Liver (tissue), 8 donors: ENCODE measurements at regions not wholly inside any gene's neighbourhood (a gene's known extent, or its start where the extent isn't known, plus 50 kb on each side); places are given as distances from the start of the nearest gene placed in this dataset.

Experiments
- DNase-seq: peaks from one replicate; pipeline ENCODE4 v3.0.0-alpha.2; 2017; ENCODE audit warnings: low spot score
- H3K27ac ChIP-seq, 2 donors: one replicate each; pipeline ENCODE4 v1.7.0; 2013; ENCODE audit warnings: inconsistent platforms in 2 of 2, low read length in 2 of 2, control low read depth in 1 of 2, low read depth in 1 of 2, mild to moderate bottlenecking in 1 of 2
- H3K27me3 ChIP-seq, 4 donors: one replicate each; pipeline versions ENCODE4 v1.6.1 to v1.7.0; 2013; ENCODE audit warnings: low read length in 3 of 4, inconsistent platforms in 1 of 4, mild to moderate bottlenecking in 1 of 4, moderate library complexity in 1 of 4; ENCODE audit not compliant: control insufficient read depth in 4 of 4, insufficient read depth in 4 of 4
- H3K36me3 ChIP-seq, 4 donors: one replicate each; pipeline versions ENCODE4 v1.6.1 to v1.7.0; 2013; ENCODE audit warnings: low read length in 3 of 4, mild to moderate bottlenecking in 3 of 4, low read depth in 1 of 4, moderate library complexity in 1 of 4; ENCODE audit not compliant: control insufficient read depth in 4 of 4, insufficient read depth in 3 of 4
- H3K4me1 ChIP-seq, 4 donors: one replicate each; pipeline versions ENCODE4 v1.6.1 to v1.7.0; 2013; ENCODE audit warnings: low read length in 3 of 4, mild to moderate bottlenecking in 3 of 4, moderate library complexity in 1 of 4; ENCODE audit not compliant: control insufficient read depth in 4 of 4, insufficient read depth in 4 of 4
- H3K4me3 ChIP-seq, 3 donors: one replicate each; pipeline versions ENCODE4 v1.6.1 to v1.7.0; 2013; ENCODE audit warnings: low read length in 3 of 3, control low read depth in 1 of 3, low read depth in 1 of 3, mild to moderate bottlenecking in 1 of 3
- H3K9ac ChIP-seq, 2 donors: one replicate each; pipeline ENCODE4 v1.7.0; 2013; ENCODE audit warnings: low read length in 2 of 2, mild to moderate bottlenecking in 2 of 2, moderate library complexity in 2 of 2, control low read depth in 1 of 2, low read depth in 1 of 2
- H3K9me3 ChIP-seq, 4 donors: one replicate each; pipeline versions ENCODE4 v1.6.1 to v1.7.0; 2013; ENCODE audit warnings: low read length in 3 of 4; ENCODE audit not compliant: control insufficient read depth in 4 of 4
- ATF3 ChIP-seq: IDR thresholded peaks from 2 replicates; pipeline ENCODE4 v1.6.1; 2016; ENCODE audit warnings: antibody characterized with exemption
- CTCF ChIP-seq: fragments of 150-350 bp; IDR thresholded peaks from 2 replicates; pipeline ENCODE4 v1.5.1; 2017; ENCODE audit warnings: improper control_type of control experiment, low read depth, low read length; ENCODE audit not compliant: missing input control
- EGR1 ChIP-seq, 2 donors: IDR thresholded peaks; 2 replicates each; pipeline ENCODE4 v1.6.1; 2016 to 2018; ENCODE audit warnings: antibody characterized with exemption in 2 of 2, low read depth in 2 of 2
- FOXA1 ChIP-seq: IDR thresholded peaks from 2 replicates; pipeline ENCODE4 v1.6.1; 2016; ENCODE audit warnings: antibody characterized with exemption
- FOXA2 ChIP-seq: IDR thresholded peaks from 2 replicates; pipeline ENCODE4 v1.6.1; 2016; ENCODE audit warnings: antibody characterized with exemption
- HNF4A ChIP-seq, 2 donors: conservative IDR thresholded peaks; 2 replicates each; pipeline ENCODE4 v1.6.1; 2016; ENCODE audit warnings: antibody characterized with exemption in 2 of 2, mild to moderate bottlenecking in 2 of 2
- HNF4G ChIP-seq: IDR thresholded peaks from 2 replicates; pipeline ENCODE4 v1.6.1; 2016; ENCODE audit warnings: antibody characterized with exemption
- JUND ChIP-seq, 2 donors: IDR thresholded peaks; 2 replicates each; pipeline ENCODE4 v1.6.1; 2016; ENCODE audit warnings: antibody characterized with exemption in 2 of 2
- MAX ChIP-seq: IDR thresholded peaks from 2 replicates; pipeline ENCODE4 v1.6.1; 2016; ENCODE audit warnings: antibody characterized with exemption
- NR2F2 ChIP-seq: IDR thresholded peaks from 2 replicates; pipeline ENCODE4 v1.6.1; 2016; ENCODE audit warnings: antibody characterized with exemption
- RAD21 ChIP-seq, 2 donors: IDR thresholded peaks; 2 replicates each; pipeline ENCODE4 v1.6.1; 2016; ENCODE audit warnings: antibody characterized with exemption in 2 of 2, mild to moderate bottlenecking in 2 of 2
- REST ChIP-seq: IDR thresholded peaks from 2 replicates; pipeline ENCODE4 v1.6.1; 2016; ENCODE audit warnings: antibody characterized with exemption, mild to moderate bottlenecking
- RXRA ChIP-seq, 2 donors: IDR thresholded peaks; 2 replicates each; pipeline ENCODE4 v1.6.1; 2017 to 2018; ENCODE audit warnings: antibody characterized with exemption in 2 of 2, mild to moderate bottlenecking in 1 of 2
- SP1 ChIP-seq: IDR thresholded peaks from 2 replicates; pipeline ENCODE4 v1.6.1; 2018; ENCODE audit warnings: antibody characterized with exemption, mild to moderate bottlenecking
- YY1 ChIP-seq: IDR thresholded peaks from 2 replicates; pipeline ENCODE4 v1.6.1; 2016; ENCODE audit warnings: antibody characterized with exemption, mild to moderate bottlenecking
- ZBTB33 ChIP-seq: IDR thresholded peaks from 2 replicates; pipeline ENCODE4 v1.6.1; 2016; ENCODE audit warnings: antibody characterized with exemption
- WGBS: extraction: QIAGEN DNeasy Blood & Tissue Kit; methylation state at CpG from one replicate; pipeline ENCODE4 v1.1.7; 2013; 5-methylcytosine and 5-hydroxymethylcytosine counted together
- donor health status: healthy.
- donor health status: healthy.
- donor health status: healthy.
- donor health status: healthy.
- donor health status: healthy.

GRCh38 chr18:21928925-21929324, 188.3 kb downstream of the MIB1 start:
- Histone ChIP-seq H3K4me3 (no peak overlapping the region), H3K36me3 (no peaks in the 10 kb centered on the region), H3K9me3 (no peaks in the 10 kb centered on the region), H3K27me3 (no peaks in the 10 kb centered on the region), H3K9ac (no peak overlapping the region), H3K4me1 (no peaks in the 10 kb centered on the region), H3K27ac (no peak overlapping the region)
- WGBS: 68% methylated on average over 4 of the region's 4 CpGs
- no peak for TF ChIP-seq FOXA1
- TF ChIP-seq ZBTB33: no peak
- TF ChIP-seq EGR1 (IDR thresholded peaks at IDR 0.05; ENCODE audit: low read depth in 2 of 2): no peak
- TF ChIP-seq FOXA2: no peak
- no peak for TF ChIP-seq JUND (IDR thresholded peaks at IDR 0.05)
- TF ChIP-seq HNF4G: no peak
- no peak for TF ChIP-seq CTCF
- no peak for TF ChIP-seq ATF3
- no peak for TF ChIP-seq SP1
- TF ChIP-seq HNF4A (conservative IDR thresholded peaks at IDR 0.05): no peak
- TF ChIP-seq YY1: no peak
- no peak for TF ChIP-seq RXRA (IDR thresholded peaks at IDR 0.05)
- no peak for TF ChIP-seq RAD21 (IDR thresholded peaks at IDR 0.05)
- TF ChIP-seq MAX: no peak
- no peak for TF ChIP-seq REST
- DNase-seq: no peak

GRCh38 chr18:21930177-21930576, 189.6 kb downstream of the MIB1 start:
- Histone ChIP-seq H3K4me1 (no peaks in the 10 kb centered on the region), H3K4me3 (no peak overlapping the region), H3K9ac (no peak overlapping the region), H3K36me3 (no peaks in the 10 kb centered on the region), H3K27me3 (no peaks in the 10 kb centered on the region), H3K9me3 (no peaks in the 10 kb centered on the region), H3K27ac (no peak overlapping the region)
- TF ChIP-seq NR2F2: peak; percentile 79
- no peak for TF ChIP-seq CTCF
- 80% methylated on average over 6 of the region's 6 CpGs for WGBS
- DNase-seq: no peak
